ENCODE measurements at regions not wholly inside any gene's neighbourhood (a gene's known extent, or its start where the extent isn't known, plus 50 kb on each side); places are given as distances from the start of the nearest gene placed in this dataset.

DNA sequence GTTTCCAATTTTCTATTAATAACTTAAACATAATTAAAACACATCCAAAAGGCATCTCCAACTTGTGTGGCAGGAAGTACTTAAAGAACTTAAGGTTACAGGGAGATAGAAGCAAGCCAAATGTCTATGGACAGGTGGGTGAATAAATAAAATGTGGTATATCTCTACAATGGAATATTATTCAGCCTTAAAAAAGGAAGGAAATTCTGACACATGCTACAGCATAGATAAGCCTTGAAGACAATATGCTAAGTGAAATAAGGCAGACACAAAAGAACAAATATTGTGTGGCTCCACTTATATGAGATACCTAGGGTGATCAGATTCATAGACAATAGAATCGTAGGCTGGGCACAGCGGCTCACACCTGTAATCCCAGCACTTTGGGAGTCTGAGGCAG lies 109.6 kb downstream of the WT1 start:
- no peaks in the 10 kb centered on the region for H3K9me1 ChIP-seq (ENCODE audit: insufficient read depth, low read length)
- H3K23ac ChIP-seq (ENCODE audit: low read depth, low read length): no peak overlapping the region
- no peaks in the 10 kb centered on the region for H3K79me1 ChIP-seq (ENCODE audit: low read depth in 1 of 2, low read length in 2 of 2)
- TF ChIP-seq RFX5 (IDR thresholded peaks at IDR 0.05; ENCODE audit: low read depth, low read length): no peak
- no peak for TF ChIP-seq RCOR1 (IDR thresholded peaks at IDR 0.05; ENCODE audit: insufficient replicate concordance, low read length)
- TF ChIP-seq POLR2A (IDR thresholded peaks at IDR 0.05; ENCODE audit: low read depth, low read length): no peak
- no peak for TF ChIP-seq FOS (IDR thresholded peaks at IDR 0.05; ENCODE audit: low read depth, low read length)
- TF ChIP-seq, protein P1, sequence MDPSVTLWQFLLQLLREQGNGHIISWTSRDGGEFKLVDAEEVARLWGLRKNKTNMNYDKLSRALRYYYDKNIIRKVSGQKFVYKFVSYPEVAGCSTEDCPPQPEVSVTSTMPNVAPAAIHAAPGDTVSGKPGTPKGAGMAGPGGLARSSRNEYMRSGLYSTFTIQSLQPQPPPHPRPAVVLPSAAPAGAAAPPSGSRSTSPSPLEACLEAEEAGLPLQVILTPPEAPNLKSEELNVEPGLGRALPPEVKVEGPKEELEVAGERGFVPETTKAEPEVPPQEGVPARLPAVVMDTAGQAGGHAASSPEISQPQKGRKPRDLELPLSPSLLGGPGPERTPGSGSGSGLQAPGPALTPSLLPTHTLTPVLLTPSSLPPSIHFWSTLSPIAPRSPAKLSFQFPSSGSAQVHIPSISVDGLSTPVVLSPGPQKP (IDR thresholded peaks at IDR 0.05; ENCODE audit: borderline replicate concordance, low read depth, low read length): no peak
- TF ChIP-seq NFE2L2 (IDR thresholded peaks at IDR 0.05; ENCODE audit: low read depth, low read length): no peak
- no peak for TF ChIP-seq BHLHE40 (IDR thresholded peaks at IDR 0.05; ENCODE audit: low read depth, low read length)
- no peak for TF ChIP-seq CHD1 (IDR thresholded peaks at IDR 0.05; ENCODE audit: low read depth, low read length)
- TF ChIP-seq CEBPB (IDR thresholded peaks at IDR 0.05; ENCODE audit: low read depth, low read length): no peak
- no peak for TF ChIP-seq MAFK (IDR thresholded peaks at IDR 0.05; ENCODE audit: low read depth, low read length)
- TF ChIP-seq RAD21 (IDR thresholded peaks at IDR 0.05; ENCODE audit: low read length): no peak
- TF ChIP-seq MXI1 (IDR thresholded peaks at IDR 0.05; ENCODE audit: borderline replicate concordance, low read depth, low read length): no peak
- dilution Hi-C loops (cut with HindIII; ENCODE audit: low sequenced_read_pairs, unreplicated experiment): no loop called here
- H3K36me3 ChIP-seq (ENCODE audit: control insufficient read depth, insufficient read depth, low read length): no peaks in the 10 kb centered on the region
- WGBS, 2 experiments (ENCODE audit: extremely low coverage in 2 of 2, insufficient read length in 1 of 2): no CpG with 5 or more reads among the region's 2 CpGs
- no peaks in the 10 kb centered on the region for H3K4me1 ChIP-seq (ENCODE audit: control insufficient read depth, insufficient read depth, low read length)
- no peak overlapping the region for H2BK20ac ChIP-seq (ENCODE audit: low read depth, low read length)
- no peak overlapping the region for H4K5ac ChIP-seq (ENCODE audit: low read depth, low read length)
- H3K27ac ChIP-seq (ENCODE audit: insufficient read depth, low read length): no peak overlapping the region
- no peaks in the 10 kb centered on the region for H3K9me3 ChIP-seq (ENCODE audit: control insufficient read depth, insufficient read depth, low read length)
- ChIA-PET CTCF (no interaction called here), POLR2A (ENCODE audit: unreplicated experiment) (no interaction called here)
- no peaks in the 10 kb centered on the region for H4K20me1 ChIP-seq (ENCODE audit: insufficient read depth, low read length)
- no peak overlapping the region for H2AFZ ChIP-seq (replicated peaks; ENCODE audit: low read length, poor library complexity)
- H3K14ac ChIP-seq (replicated peaks; ENCODE audit: low read depth, low read length): no peak overlapping the region
- H3K9ac ChIP-seq (ENCODE audit: low read depth, low read length): no peak overlapping the region
- no peak overlapping the region for H2AK9ac ChIP-seq (replicated peaks; ENCODE audit: low read depth, low read length, poor library complexity)
- BruUV-seq (replicated peaks): no TSS peak
- H3K27me3 ChIP-seq (ENCODE audit: control insufficient read depth, insufficient read depth, low read length): no peaks in the 10 kb centered on the region; the same call in 1 of the 2 replicates
- no peak overlapping the region for H3K4me2 ChIP-seq (ENCODE audit: low read depth, low read length)
- intact Hi-C loops (cut with micrococcal nuclease): loop anchor here (10.0 kb wide), 1 partner anchor 259 kb away; the partner anchor contains the start of gene EIF3M
- no peak overlapping the region for H2AK5ac ChIP-seq (ENCODE audit: low read depth, low read length)
- no peak overlapping the region for H3K56ac ChIP-seq (ENCODE audit: extremely low read depth, insufficient read depth, low read length)
- no peak overlapping the region for H4K8ac ChIP-seq (ENCODE audit: low read depth in 2 of 2, low read length in 2 of 2)
- in situ Hi-C loops (cut with MboI; ENCODE audit: low sequenced_read_pairs): loop anchor here (10.0 kb wide), 1 partner anchor 459 kb away; no protein-coding TSS in a partner anchor
- no peak for ATAC-seq (ENCODE audit: low read depth)
- H3K4me3 ChIP-seq (ENCODE audit: insufficient read depth, low read depth, low read length): no peak overlapping the region
- no peak overlapping the region for H3K18ac ChIP-seq (ENCODE audit: low read depth, low read length)
- no peak overlapping the region for H2BK120ac ChIP-seq (ENCODE audit: low read depth, low read length)
- H3K4ac ChIP-seq (ENCODE audit: low read depth, low read length): no peak overlapping the region
- no peak overlapping the region for H2BK5ac ChIP-seq (ENCODE audit: low read depth, low read length, poor library complexity, severe bottlenecking)
- no peak for DNase-seq
- H4K91ac ChIP-seq (ENCODE audit: insufficient read depth, low read depth, low read length): no peak overlapping the region
- H2BK15ac ChIP-seq (ENCODE audit: low read depth, low read length): no peak overlapping the region

Measured in IMR-90 (cell line).